K562 (cell line): ENCODE measurements at regions not wholly inside any gene's neighbourhood (a gene's known extent, or its start where the extent isn't known, plus 50 kb on each side); places are given as distances from the start of the nearest gene placed in this dataset.

Experiments used
- ATAC-seq: fragments of 200-7000 bp; cut with Tn5 transposase; 3 replicates; pipeline ENCODE4 v1.9.1; 2020; ENCODE audit warnings: moderate library complexity
- BruUV-seq: library from RNA; stranded (reverse); fragments of 400-500 nt; replicated peaks from 2 replicates; lab custom pipeline; 2021; lab: Mats Ljungman, UMichigan
- CTCF ChIA-PET: fragments of 300-600 bp; formaldehyde crosslinking; extraction: SDS; loops from one replicate; lab custom pipeline; 2021; ENCODE audit warnings: low intra/inter-chr PET ratio; lab: Yijun Ruan, JAX
- POLR2A ChIA-PET: fragments of 300-600, 350-650 bp; sonication (Branson Sonifier 250); formaldehyde crosslinking; extraction: SDS; loops from one replicate; lab custom pipeline; 2021; ENCODE audit warnings: antibody characterized with exemption, inconsistent platforms; lab: Yijun Ruan, JAX
- DNase-seq, 4 experiments: peaks; one replicate each; pipeline versions ENCODE4 v3.0.0 to v3.0.0-alpha.2; 2011 to 2018; ENCODE audit warnings: low spot score in 3 of 4, mixed read lengths in 3 of 4; ENCODE audit errors: extremely low read depth in 1 of 4
- FAIRE-seq: peaks from 2 replicates; lab custom pipeline; 2011; peaks lifted over from hg19 to GRCh38; lab: Jason Lieb, UNC
- H2AFZ ChIP-seq: 2 replicates; pipeline ENCODE4 v1.6.0; 2011; ENCODE audit warnings: low read depth, low read length, control low read depth, inconsistent platforms
- H3K27ac ChIP-seq: fragments of 200-600 bp; 3 replicates; pipeline ENCODE4 v1.8.0; 2011; ENCODE audit warnings: low read depth, mild to moderate bottlenecking, control low read depth, inconsistent platforms, low read length, moderate library complexity, mixed read lengths; ENCODE audit errors: extremely low read depth
- H3K27me3 ChIP-seq, 2 experiments: fragments of 300-600 bp in 1 of 2; 2 replicates in 1 of 2; 3 replicates in 1 of 2; pipeline versions ENCODE4 v1.6.0 to v1.8.0; 2011; ENCODE audit warnings: inconsistent platforms in 2 of 2, low read length in 2 of 2, mild to moderate bottlenecking in 1 of 2, mixed read lengths in 1 of 2, moderate library complexity in 1 of 2; ENCODE audit not compliant: control insufficient read depth in 2 of 2, insufficient read depth in 2 of 2
- H3K36me3 ChIP-seq: fragments of 300-600 bp; 3 replicates; pipeline ENCODE4 v1.8.0; 2011; ENCODE audit warnings: mild to moderate bottlenecking, low read length, inconsistent platforms; ENCODE audit not compliant: control insufficient read depth, insufficient read depth
- H3K4me1 ChIP-seq, 2 experiments: fragments of 200-600 bp in 1 of 2; replicated peaks in 1 of 2; 2 replicates in 1 of 2; 3 replicates in 1 of 2; pipeline versions ENCODE4 v1.5.1 to v1.8.0; 2011; ENCODE audit warnings: inconsistent platforms in 2 of 2, low read length in 2 of 2, mild to moderate bottlenecking in 1 of 2, mixed read lengths in 1 of 2, moderate library complexity in 1 of 2; ENCODE audit not compliant: control insufficient read depth in 2 of 2, insufficient read depth in 2 of 2
- H3K4me2 ChIP-seq: 2 replicates; pipeline ENCODE4 v1.6.1; 2011; ENCODE audit warnings: low read length, control low read depth, inconsistent platforms, mixed read lengths; ENCODE audit not compliant: insufficient read depth
- H3K4me3 ChIP-seq: fragments of 200-600 bp; sonication (generic), shearing (Covaris generic); 2 replicates; pipeline ENCODE4 v1.5.1; 2016; ENCODE audit warnings: control low read depth, inconsistent platforms
- H3K79me2 ChIP-seq: fragments of 200-600 bp; 3 replicates; pipeline ENCODE4 v1.8.0; 2011; ENCODE audit warnings: low read length, inconsistent platforms; ENCODE audit not compliant: control insufficient read depth, insufficient read depth
- H3K9ac ChIP-seq, 2 experiments: 2 replicates each; pipeline versions ENCODE4 v1.6.0 to v1.6.1; 2011; ENCODE audit warnings: low read depth in 2 of 2, low read length in 2 of 2, control low read depth in 1 of 2, inconsistent platforms in 1 of 2, mild to moderate bottlenecking in 1 of 2, mixed read lengths in 1 of 2; ENCODE audit not compliant: insufficient read depth in 1 of 2
- H3K9me1 ChIP-seq: one replicate; pipeline ENCODE4 v1.6.0; 2011; ENCODE audit warnings: inconsistent platforms, mild to moderate bottlenecking, low read length, moderate library complexity; ENCODE audit not compliant: control insufficient read depth, insufficient read depth
- H3K9me3 ChIP-seq: replicated peaks from 2 replicates; pipeline ENCODE4 v1.5.1; 2011; ENCODE audit warnings: low read depth, low read length, inconsistent platforms; ENCODE audit not compliant: control insufficient read depth, insufficient read depth
- H4K20me1 ChIP-seq: replicated peaks from 2 replicates; pipeline ENCODE4 v1.6.1; 2011; ENCODE audit warnings: low read length, inconsistent platforms, mixed read lengths; ENCODE audit not compliant: control insufficient read depth, insufficient read depth
- CHD7 ChIP-seq: fragments of 200-600 bp; sonication (generic); IDR thresholded peaks from one replicate; pipeline ENCODE4 v1.6.1; 2012; ENCODE audit warnings: mild to moderate bottlenecking, low read depth, low read length, inconsistent platforms
- SPI1 ChIP-seq: IDR thresholded peaks from 2 replicates; pipeline ENCODE4 v1.6.1; 2011; ENCODE audit warnings: low read depth, low read length, control low read depth, borderline replicate concordance
- WGBS: fragments of 100-300 bp; shearing (Covaris generic); methylation state at CpG from one replicate; pipeline ENCODE4 v1.1.6; 2016; ENCODE audit warnings: low coverage, mixed read lengths; ENCODE audit not compliant: insufficient coverage; ENCODE audit errors: missing lambda C conversion rate; 5-methylcytosine and 5-hydroxymethylcytosine counted together
- in situ Hi-C: fragments of 300-500 bp; cut with MboI; formaldehyde crosslinking; loops from 4 replicates; pipeline ENCODE4 v1.15.0; 2018; ENCODE audit warnings: inconsistent platforms, mixed read lengths
- intact Hi-C: fragments of 100-400 bp; cut with micrococcal nuclease; formaldehyde crosslinking; loops from 2 replicates; pipeline ENCODE4 v1.14.2; 2022
- TF ChIP-seq, protein P1 (sequence below): sonication (generic); formaldehyde crosslinking; IDR thresholded peaks from 2 replicates; pipeline ENCODE4 v1.8.0; 2022; ENCODE audit warnings: mild to moderate bottlenecking, missing genetic modification reagents
- TF ChIP-seq, protein P2 (sequence below): fragments of 250-450 bp; sonication (Bioruptor Pico); IDR thresholded peaks from 2 replicates; pipeline ENCODE4 v1.5.0; 2020; ENCODE audit warnings: mild to moderate bottlenecking

DNA sequence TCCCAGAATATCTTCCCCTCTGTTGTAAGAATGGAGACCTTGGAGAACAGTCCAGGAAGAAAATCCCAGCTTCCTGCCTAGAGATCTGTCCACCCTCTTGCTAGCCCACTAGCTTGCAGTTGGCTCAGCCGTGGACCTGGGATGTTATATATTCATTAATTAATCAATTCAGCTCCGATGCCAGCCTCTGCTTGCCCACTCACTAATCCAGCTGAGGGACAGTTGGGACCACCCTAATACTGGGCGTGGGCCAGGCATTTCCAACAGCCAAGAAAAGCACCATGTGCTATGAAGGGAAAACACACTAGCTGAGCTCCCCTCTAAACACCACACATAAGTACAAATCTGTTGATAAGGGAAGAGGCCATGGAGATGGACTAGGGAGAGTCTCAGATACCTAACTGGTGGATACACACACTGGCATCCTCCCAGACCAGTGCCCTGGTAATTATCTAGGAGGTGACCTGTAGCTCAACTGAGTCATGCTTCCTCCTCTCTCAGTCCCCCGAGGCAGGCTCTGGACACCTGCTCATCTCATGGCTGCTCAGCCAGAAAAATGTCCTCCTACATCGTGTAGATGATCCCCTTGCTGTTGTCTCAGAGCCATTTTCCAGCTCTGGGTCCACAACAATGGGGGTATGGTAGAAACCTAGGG, 78.9 kb downstream of the ANKRD60 start:
- WGBS, result 1% methylated on average over 5 of the region's 5 CpGs
- no peaks in the 10 kb centered on the region for H3K36me3 ChIP-seq
- no peak for ATAC-seq
- H3K27me3 ChIP-seq, result peaks cover 19 to 54% of the 10 kb centered on the region in 2 experiments; a peak in 4 of 5 replicates
- H4K20me1 ChIP-seq, result no peaks in the 10 kb centered on the region
- no TSS peak for BruUV-seq
- no peak overlapping the region for H2AFZ ChIP-seq
- H3K4me1 ChIP-seq, result no peaks in the 10 kb centered on the region
- no peak for DNase-seq
- H3K9me3 ChIP-seq, result no peaks in the 10 kb centered on the region
- no peak overlapping the region for H3K4me3 ChIP-seq
- H3K27ac ChIP-seq, result no peak overlapping the region
- no peaks in the 10 kb centered on the region for H3K9me1 ChIP-seq
- no peak overlapping the region for H3K4me2 ChIP-seq
- intact Hi-C loops, result no loop called here
- H3K79me2 ChIP-seq, result no peaks in the 10 kb centered on the region
- in situ Hi-C loops, result no loop called here
- POLR2A ChIA-PET, result no interaction called here
- CTCF ChIA-PET, result no interaction called here
- FAIRE-seq, result no peak
- H3K9ac ChIP-seq, result no peak overlapping the region
- TF ChIP-seq, protein P1, sequence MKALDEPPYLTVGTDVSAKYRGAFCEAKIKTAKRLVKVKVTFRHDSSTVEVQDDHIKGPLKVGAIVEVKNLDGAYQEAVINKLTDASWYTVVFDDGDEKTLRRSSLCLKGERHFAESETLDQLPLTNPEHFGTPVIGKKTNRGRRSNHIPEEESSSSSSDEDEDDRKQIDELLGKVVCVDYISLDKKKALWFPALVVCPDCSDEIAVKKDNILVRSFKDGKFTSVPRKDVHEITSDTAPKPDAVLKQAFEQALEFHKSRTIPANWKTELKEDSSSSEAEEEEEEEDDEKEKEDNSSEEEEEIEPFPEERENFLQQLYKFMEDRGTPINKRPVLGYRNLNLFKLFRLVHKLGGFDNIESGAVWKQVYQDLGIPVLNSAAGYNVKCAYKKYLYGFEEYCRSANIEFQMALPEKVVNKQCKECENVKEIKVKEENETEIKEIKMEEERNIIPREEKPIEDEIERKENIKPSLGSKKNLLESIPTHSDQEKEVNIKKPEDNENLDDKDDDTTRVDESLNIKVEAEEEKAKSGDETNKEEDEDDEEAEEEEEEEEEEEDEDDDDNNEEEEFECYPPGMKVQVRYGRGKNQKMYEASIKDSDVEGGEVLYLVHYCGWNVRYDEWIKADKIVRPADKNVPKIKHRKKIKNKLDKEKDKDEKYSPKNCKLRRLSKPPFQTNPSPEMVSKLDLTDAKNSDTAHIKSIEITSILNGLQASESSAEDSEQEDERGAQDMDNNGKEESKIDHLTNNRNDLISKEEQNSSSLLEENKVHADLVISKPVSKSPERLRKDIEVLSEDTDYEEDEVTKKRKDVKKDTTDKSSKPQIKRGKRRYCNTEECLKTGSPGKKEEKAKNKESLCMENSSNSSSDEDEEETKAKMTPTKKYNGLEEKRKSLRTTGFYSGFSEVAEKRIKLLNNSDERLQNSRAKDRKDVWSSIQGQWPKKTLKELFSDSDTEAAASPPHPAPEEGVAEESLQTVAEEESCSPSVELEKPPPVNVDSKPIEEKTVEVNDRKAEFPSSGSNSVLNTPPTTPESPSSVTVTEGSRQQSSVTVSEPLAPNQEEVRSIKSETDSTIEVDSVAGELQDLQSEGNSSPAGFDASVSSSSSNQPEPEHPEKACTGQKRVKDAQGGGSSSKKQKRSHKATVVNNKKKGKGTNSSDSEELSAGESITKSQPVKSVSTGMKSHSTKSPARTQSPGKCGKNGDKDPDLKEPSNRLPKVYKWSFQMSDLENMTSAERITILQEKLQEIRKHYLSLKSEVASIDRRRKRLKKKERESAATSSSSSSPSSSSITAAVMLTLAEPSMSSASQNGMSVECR (CRISPR knock-in tag), result no peak
- TF ChIP-seq CHD7 (no peak), SPI1 (no peak)
- TF ChIP-seq, protein P2, sequence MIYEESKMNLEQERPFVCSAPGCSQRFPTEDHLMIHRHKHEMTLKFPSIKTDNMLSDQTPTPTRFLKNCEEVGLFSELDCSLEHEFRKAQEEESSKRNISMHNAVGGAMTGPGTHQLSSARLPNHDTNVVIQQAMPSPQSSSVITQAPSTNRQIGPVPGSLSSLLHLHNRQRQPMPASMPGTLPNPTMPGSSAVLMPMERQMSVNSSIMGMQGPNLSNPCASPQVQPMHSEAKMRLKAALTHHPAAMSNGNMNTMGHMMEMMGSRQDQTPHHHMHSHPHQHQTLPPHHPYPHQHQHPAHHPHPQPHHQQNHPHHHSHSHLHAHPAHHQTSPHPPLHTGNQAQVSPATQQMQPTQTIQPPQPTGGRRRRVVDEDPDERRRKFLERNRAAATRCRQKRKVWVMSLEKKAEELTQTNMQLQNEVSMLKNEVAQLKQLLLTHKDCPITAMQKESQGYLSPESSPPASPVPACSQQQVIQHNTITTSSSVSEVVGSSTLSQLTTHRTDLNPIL (CRISPR knock-in tag), result no peak
